Upper lobe of left lung (tissue), 4 donors: ENCODE measurements at regions not wholly inside any gene's neighbourhood (a gene's known extent, or its start where the extent isn't known, plus 50 kb on each side); places are given as distances from the start of the nearest gene placed in this dataset.

Source experiments
- CTCF ChIP-seq, 6 experiments: fragments of 450-650 bp in 4 of 6; fragments of 200-600 bp in 2 of 6; sonication (generic) in 2 of 6; IDR thresholded peaks; one replicate each; pipeline ENCODE4 v1.5.1; 2016 to 2019; ENCODE audit warnings: antibody characterized with exemption in 6 of 6
- EP300 ChIP-seq, 4 donors: sonication (generic); formaldehyde crosslinking; IDR thresholded peaks; one replicate each; pipeline ENCODE4 v1.5.1; 2017; ENCODE audit warnings: antibody characterized with exemption in 4 of 4, control low read depth in 2 of 4
- POLR2AphosphoS5 ChIP-seq, 2 donors: sonication (generic); formaldehyde crosslinking; IDR thresholded peaks; one replicate each; pipeline ENCODE4 v1.5.1; 2017; ENCODE audit warnings: antibody characterized with exemption in 2 of 2

- TF ChIP-seq EP300 (IDR thresholded peaks at IDR 0.05): no peak
- TF ChIP-seq CTCF (IDR thresholded peaks at IDR 0.05): no peak
- TF ChIP-seq POLR2AphosphoS5 (IDR thresholded peaks at IDR 0.05): no peak
Observed at GRCh38 chr6:140376209-140376608, 1001.8 kb upstream of the CITED2 start.
